ENCODE measurements at regions not wholly inside any gene's neighbourhood (a gene's known extent, or its start where the extent isn't known, plus 50 kb on each side); places are given as distances from the start of the nearest gene placed in this dataset.

DNA sequence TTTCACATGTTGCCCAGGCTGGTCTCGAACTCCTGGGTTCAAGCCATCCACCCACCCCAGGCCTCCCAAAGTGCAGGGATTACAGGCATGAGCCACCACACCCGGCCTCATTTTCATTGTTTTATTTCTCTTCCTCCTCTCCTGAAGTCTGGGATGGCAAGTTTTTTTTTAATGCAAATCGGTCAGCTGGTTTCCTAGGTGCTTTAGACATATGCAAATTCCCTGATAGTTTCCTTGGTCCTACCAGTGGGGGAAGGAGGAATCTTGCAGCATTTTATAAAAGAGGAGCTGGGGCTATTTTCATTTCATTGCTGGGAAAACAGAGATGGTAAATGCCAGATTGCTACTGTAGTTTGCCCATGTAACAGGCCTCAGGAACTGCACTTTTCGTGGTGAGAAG, 179.4 kb downstream of the ACTL7B start:
- DNase-seq (ENCODE audit: low read depth in 2 of 2), result no peak

DNA sequence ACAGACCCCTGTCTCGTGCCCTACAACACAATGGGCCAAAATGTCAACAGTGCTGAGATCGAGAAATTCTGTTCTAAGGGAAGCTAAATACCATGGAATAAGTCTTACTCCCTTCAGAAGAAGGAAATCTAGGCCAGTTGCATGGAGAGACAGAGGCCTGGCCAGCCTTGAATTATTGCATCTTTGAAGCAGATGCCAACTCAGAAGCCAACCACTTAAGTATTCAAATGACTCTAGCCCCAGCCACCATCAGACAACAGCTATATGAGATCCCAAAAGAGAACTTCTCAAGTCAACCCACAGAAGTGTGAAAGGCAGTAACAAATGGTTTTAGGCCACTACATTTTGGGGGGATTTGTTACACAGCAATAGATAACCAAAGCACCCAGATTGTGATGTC, 180.1 kb downstream of the ACTL7B start:
- DNase-seq (ENCODE audit: low read depth in 2 of 2), result no peak

DNA sequence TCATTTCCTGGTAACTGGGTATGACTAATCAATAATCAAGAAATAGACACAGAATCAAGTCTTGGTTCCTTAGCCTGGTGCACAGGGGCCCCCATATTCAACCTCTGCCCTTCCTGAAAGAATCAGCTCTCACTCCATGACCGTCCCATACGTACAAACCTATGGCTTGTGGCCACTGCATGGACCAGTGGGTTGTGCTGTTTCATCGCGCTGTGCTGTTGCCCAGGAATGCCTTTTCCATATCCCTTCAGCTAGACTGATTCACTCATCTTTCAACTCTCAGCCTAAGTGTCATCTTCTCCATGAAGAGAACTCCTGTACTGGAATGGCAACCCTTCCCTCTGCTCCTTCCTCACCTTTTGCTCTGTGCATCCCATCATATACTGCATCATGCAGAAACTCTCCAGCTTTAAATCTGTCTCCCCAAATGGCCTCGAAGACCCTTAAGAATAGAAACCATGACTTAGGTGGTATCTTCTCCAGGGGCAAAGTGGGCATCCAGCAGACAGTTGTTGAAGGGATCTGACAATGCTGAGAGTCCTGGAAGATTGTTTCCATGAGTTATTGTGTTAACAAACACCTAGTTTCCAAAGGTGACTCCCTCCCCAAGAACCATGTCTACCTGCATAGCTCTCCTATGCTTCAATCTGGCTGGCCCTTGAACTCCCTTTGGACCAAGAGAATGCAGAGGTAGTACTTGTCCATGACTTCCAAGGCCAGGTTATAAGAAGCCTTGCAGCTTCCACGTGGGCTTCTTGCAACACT, 180.8 kb downstream of the ACTL7B start:
- DNase-seq (ENCODE audit: low read depth in 2 of 2), result no peak

DNA sequence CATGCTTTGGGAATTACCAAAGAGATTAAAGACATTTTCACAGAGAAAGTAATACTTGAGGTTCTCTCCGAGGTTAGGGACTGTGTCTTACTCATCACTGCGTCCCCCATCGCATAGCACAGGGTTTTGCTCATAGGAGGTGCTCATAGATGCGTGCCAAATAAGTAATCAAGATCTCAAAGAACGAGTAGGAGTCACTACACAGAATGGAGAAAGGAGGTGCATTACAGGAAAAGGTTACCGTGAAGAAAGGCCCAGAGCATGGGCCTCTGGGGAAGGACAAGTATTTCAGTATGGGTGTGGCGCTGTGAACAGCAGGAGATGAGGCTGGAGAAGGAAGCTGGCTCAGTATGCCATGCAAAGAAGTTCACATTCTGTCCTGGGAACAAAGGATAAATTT, 182.4 kb downstream of the ACTL7B start:
- no peak for DNase-seq (ENCODE audit: low read depth in 2 of 2)

DNA sequence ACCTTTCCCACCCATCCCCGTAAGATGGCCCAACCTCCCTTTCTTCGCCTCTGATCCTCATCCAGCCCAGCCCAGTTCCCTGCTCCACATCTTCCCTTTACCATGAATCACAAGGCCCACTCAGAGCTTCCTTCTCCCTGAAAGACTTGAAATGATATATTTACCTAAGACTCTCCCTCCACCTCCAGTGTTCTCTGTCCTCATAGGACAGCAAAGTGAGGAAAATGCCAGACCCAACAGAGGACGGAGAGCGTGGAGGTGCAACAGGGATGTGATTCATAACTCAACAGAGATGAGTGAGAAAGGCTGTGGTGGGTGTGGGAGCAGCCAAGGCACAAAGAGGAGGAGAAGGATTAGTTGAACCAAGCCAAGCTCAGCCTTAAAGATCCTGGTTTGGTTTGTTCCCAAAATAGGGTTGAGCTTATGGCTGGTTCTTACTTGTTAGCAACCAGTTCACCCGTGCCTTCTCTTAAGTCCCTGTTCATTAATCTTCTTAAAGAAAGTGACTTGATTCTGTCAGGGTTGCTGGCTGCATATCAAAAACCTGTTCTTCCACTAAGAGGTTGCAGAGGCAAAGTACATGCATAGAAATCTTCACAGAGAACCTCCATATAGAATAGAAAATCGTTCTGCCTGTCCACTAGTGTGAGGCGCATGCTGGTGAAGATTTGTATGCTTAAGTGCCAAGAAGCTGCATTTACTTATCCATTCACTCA, 183.2 kb downstream of the ACTL7B start:
- no peak for DNase-seq (ENCODE audit: low read depth in 2 of 2)

DNA sequence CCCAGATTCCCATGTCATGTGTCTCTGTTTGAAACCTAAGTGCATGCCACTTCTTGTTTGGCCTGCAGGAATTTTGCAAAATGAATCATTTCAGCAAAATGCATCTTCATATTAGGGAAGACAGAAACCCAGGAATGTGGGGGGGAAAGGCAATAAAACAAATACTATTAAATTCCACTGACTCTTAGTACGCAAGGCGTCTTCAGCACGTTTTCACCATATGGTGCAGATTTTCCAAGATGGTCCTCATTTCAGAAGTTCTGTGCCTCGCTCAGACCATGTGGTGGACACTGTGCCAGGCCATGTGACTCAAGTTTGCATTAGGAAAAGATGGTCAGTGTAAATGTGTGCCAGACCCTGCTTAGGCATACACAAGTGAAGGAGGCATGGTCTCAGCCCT, 184.0 kb downstream of the ACTL7B start:
- no peak for DNase-seq (ENCODE audit: low read depth in 2 of 2)

DNA sequence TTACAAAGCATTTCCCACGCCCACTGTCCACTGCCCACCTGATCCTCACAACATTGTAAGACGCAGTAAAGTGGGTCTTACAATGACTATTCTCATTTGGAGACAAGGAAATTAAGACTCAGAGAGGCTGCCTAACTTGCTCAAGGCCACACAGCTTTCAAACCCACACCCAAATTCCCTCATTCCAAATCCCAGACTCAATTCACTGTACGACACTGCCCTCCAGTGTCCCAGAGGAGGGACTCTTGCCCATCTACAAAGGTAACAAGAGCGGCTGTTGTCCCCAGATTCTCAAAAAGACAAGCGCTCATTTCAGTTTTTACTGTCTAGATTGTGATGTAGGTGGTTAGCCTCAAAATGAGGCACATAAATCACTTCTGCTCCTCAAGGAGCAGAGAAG, 184.6 kb downstream of the ACTL7B start:
- DNase-seq (ENCODE audit: low read depth in 2 of 2), result peak in 1 of 2 donors; percentile 3

DNA sequence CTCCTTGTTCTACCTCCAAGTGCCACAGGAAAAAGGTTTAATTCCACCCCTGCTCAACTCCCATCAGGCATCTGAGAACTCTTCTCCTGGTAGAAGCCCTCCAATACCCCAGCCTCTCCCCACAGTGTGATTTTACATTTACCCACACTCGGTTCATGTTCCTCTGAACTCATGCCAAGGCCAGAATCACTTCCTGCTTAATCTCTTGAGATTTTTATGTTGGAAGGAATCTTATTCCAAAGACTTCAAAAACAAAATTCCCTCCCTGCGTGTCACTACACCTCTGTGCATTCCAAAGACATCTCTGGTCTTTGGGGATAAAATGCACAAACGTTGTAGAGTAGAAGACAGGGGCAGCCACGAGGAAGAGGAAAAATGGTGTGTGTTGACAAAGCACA, 186.8 kb downstream of the ACTL7B start:
- no peak for DNase-seq (ENCODE audit: low read depth in 2 of 2)

DNA sequence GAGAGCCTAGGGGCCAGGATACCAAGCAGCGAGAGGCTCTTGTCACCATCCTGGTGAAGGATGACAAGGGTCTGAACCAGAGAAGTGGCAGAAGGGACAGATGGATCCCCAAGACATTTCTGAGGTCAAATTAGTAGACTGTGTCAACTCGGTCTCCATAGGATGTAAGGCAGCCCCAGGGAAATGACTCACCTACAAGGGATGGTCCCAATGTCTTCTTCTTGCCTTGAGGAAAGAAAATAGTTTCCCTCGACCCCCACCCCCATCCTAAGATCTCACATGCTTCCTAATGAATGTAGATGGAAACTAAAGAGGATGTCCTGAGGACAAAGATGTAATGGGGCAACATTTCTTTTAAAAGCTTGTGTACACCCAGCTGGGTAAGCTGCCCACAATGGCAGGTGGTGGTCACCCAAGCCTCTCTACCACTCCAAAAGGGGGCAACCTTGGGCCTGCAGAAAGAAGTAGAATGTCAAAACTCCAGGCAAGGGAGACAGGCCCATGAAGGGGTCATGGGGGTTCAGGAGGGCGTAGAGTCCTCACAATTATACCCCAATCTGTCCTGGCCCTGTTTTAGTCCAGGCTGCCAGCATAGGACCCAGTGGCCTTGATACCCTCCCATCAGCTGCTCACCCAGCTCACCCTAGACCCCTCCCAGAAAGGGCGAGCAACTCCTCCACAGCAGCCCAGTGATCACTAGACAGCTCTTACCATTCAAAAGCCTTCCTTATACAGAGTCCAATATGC, 187.4 kb downstream of the ACTL7B start:
- no peak for DNase-seq (ENCODE audit: low read depth in 2 of 2)

DNA sequence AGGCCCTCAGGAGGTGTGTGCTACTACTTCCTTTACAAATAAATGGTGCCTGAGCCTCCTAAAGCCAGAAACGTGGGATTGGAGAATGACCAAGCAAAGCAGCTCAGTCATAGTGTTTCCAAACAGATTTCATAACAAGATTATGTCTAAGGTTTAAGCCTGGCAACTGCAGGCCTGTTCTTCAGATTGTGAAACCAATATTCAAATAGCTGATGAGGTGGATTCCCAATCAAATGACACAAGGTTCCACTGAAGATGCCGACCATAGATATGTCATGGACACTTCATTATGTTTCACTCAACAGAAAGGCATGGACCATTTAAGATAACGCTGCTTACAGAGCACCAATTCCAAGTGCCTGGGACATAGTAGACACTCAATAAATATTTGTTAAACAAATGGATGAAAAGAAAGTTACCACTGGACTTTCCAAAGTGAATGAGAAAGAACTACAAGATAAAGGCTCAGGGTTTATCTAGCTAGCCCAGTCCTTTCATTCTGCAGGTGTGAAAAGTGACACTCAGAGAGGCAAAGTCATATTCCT, 189.5 kb downstream of the ACTL7B start:
- no peak for DNase-seq (ENCODE audit: low read depth in 2 of 2)

DNA sequence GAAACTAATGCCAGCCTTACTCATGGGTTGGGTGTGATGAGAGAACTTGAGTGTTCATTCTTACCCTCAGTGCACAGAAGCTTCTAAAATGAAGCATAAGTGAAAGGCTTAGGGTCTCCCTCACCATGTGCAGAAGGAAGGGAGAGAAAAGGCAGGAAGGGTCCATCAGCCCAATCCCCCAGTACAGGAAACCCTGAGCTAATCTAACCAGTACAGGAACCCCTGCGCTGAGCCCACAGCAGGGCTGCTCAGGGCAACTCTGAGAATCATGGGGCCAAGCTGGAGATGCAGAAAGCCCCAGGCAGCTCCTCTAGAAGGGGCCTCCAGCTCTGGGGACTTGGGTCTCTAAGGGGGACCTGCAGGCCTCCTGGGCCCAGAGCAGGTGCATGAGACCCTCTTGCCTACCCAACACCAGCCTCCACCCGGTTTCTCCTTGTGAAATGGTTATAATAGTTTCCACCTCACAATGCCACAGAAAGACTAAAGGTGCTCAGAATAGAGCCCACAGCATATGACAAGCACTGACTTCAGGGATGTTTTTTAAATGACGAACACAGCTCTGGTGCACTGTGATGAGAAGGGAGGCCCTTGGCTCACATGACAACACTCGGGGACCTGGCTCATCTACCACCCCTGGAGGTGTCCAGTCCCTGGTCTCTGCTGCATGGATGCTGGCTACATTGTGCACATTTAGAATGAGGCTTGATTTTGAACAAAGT, 190.1 kb downstream of the ACTL7B start:
- DNase-seq (ENCODE audit: low read depth in 2 of 2), result no peak

DNA sequence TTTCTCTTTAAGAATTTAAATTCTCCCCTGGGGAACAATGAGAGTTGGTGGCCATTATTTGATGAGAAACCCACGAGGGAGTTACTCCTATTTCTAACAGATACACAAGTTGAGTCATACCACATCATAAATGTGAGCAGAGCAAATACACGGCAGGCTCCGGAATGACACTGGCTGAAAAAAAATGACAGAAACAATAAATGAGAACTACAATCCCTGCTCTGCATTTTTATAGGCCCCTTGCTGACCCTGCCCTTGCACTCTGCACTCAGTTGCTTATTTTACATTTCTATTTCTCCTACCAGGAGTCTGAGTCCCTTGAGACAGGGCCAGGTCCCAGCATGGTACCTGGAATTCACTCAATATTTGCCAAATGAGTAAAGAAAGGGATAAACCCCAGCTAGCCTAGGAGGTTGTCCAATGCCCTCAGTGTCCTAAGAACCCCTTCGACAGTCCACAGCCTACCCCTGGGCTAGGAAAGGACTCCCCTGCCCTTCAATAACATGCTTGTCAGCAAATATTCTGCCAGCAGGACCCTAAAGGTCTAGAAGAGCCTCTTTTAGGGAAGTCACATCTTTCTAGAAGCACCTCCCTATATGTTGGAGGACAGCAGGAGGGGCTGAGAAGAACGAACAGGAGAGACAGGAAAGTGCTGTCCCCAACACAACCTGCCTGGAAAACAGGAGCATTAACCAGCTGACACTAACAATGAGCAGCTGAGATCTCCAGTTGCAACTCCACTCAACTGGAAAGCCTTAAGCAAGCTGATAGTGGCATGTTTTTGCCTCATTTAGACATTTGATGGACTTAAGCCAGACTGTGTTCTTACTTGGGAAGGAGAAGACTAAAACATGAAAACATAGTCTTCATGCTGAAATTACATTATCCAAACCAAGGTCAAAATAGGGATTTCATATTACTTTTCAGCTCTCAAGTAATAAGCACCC, 191.2 kb downstream of the ACTL7B start:
- no peak for DNase-seq (ENCODE audit: low read depth in 2 of 2)

DNA sequence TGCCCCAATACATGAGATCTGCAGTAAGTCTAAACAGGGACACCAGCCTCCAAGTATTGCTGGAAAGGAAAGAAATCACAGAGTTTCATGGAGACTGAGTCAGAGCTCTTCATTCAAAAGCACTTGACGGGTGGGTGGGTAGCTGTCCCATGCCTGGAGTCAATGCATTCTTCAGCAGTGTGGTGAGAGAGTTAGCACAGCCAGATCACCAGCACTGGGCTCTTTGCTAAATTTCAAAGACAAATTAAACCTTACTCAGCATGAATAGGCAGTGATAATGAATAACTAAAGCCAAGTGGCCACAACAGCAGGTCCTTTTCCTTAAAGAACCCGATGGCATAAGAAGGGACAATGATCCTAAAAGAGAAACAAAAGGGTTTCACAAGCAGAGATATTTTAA, 192.4 kb downstream of the ACTL7B start:
- DNase-seq (ENCODE audit: low read depth in 2 of 2), result no peak

DNA sequence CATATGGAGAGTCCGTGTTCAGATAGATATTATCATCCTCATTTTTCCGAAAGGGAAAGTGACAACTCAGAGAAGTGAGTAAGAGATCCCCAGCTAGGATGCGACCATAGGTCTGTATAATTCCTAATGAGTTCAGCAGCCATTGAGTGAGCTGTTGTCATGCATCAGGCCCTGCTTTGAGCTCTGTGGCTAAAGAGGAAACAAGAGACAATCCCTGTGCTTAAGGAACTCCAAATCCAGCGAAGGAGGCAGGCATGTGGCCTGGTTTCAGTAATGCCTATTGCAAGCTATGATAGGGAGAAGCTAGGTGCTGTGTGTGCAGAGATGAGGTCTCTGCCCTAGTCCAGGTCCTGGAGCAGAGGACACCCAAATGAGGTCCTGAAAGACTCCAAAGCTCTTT, 192.8 kb downstream of the ACTL7B start:
- no peak for DNase-seq (ENCODE audit: low read depth in 2 of 2)

DNA sequence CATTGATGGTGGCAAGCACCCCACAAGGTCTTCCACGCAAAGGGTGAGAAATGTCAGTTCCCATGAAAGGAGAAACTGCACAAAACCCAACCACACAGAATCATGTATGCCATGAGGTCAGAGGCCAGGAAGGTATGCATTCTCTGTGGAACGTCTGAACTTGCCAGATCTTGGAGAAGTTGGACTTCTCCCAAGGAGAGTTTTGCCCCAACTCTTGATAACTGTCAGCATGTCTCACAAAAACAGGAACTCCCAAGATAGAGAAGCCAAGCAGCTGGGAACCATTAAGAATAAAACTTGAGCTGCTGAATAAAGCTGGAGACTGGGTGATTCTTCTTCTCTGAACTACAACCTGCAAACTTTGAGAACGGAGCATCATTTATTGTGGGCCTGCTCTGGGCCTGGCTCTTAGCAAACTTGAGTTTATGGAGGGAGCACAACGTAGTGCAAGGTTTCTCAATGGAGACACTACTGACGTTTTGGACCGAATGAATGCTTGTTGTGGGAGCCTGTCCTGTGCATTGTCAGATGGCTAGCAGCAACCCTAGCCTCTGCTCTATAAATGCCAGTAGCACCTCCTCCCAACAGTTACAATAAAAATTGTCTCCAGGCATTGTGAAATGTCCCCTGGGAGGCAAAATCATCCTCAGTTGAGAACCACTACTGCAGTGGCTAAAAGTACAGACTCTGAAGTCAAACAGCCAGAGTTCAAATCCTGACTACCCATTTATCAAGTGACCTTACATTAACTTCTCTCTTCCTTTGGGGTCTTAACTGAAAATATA, 193.5 kb downstream of the ACTL7B start:
- DNase-seq (ENCODE audit: low read depth in 2 of 2), result no peak

DNA sequence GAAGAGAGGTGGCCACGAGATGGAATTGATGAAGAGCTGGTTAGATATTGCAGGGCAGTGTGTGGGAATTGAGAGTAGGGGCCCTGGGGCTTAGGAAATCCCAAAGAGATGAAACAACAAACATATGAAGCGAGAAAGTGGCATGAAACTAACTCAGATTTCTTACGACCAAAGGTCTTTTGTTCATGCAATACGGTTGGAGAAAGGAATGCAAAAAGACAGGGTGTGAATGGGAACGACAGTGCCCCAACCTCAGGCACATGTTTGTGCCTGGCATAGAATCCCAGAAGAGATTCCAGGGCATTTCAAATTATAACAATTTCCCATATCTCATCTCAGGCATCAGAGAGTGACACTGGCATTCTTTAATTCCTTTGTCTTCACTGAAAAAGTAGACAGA, 199.2 kb downstream of the ACTL7B start:
- no peak for DNase-seq (ENCODE audit: low read depth in 2 of 2)

DNA sequence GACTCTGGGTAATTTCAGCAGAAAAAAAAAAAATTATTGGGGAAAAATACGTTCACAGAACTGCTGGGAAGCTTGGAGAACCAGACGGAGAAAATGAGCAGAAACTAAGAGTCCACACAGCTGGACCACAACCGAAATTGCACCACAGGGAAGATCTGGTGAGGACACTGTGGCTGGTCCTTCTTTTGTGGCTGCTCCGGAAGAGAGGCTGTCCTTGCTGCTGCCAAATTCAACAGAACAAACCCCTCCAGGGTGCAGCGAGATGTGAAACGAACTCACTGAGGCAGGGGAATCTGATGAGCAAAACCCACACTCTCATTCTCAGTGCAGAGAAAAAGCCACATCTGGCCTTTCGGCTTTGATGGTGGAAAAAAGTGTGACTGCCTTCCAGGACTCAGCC, 200.0 kb downstream of the ACTL7B start:
- no peak for DNase-seq (ENCODE audit: low read depth in 2 of 2)

DNA sequence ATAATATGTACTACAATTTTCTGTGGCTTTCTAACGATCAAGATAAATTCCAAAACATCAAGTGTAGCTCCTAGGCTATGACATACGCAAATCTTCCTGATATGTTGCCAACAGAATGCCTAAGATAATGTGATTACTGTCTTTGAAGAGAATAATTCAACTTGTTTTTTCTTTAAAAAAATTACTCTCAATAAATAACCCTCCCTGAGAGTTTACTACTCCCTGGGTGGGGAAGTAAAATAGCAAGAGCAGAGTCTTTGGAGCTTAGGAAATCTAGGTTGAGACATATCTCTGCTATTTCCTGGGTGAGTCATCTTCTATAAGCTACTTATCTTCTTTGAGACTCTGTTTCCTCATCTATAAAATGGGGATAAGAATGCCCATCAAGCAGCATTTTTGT, 201.2 kb downstream of the ACTL7B start:
- DNase-seq (ENCODE audit: low read depth in 2 of 2), result no peak

DNA sequence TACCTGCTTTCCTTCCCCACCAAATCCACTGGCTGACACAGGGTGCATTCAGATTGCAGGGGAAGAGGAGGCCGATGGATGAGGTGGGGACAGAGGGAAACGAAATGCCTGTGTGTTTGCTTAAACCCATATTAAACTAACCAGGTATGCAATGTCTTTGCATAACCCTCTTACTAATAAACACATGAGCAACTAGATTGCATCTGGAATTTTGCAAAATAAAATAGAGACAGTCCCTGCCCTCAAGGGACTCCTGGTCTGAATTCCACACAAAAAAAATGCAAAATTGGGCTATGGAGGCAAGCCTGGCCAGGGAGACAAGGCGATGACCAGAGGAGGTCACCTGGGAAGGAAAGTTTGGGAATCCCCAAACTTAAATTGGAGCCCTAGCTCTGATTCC, 202.9 kb downstream of the ACTL7B start:
- DNase-seq (ENCODE audit: low read depth in 2 of 2), result no peak

DNA sequence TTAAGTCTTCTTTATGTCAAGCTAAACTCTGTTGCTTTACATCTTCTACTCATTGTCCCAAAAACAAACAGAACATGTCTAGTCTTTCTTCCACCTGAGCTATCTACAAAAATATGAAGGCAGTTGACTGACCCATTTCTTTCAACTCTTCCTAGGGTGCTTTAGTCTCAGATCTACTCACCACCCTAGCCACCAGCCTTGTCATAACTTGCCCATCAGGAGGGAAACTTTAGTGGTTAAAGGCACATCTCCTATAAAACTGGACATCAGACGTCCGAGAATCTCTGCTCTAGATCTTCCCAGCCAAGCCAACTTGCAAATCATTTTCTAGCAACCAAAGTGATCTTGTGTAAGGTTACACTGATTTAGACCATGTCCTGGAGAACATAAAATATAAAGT, 205.0 kb downstream of the ACTL7B start:
- DNase-seq (ENCODE audit: low read depth in 2 of 2), result no peak

Measured in dermis microvascular lymphatic vessel endothelial cell (primary cell).